ENCODE measurements at regions not wholly inside any gene's neighbourhood (a gene's known extent, or its start where the extent isn't known, plus 50 kb on each side); places are given as distances from the start of the nearest gene placed in this dataset.

DNA sequence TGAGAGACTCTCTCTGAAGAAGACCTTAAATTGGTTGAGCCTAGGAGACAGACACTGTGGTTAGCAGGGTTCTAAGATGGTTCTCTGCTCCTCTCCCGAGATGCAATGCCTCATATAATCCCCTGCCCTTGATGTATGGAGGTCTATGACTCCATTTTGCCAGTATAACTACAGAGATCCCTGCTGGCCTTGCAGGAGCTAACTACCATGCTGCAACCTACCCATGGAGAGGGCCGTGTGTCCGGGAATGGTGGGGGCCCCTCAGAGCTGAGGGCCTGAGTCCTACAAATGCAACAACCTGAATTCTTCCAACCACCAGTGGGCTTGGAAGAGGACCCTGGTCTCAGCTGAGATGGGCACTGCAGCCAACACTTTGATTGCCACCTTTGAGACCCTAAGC lies 388.0 kb downstream of the SETD4 start:
- no peak for DNase-seq (ENCODE audit: low read depth in 3 of 3, low spot score in 2 of 3)

DNA sequence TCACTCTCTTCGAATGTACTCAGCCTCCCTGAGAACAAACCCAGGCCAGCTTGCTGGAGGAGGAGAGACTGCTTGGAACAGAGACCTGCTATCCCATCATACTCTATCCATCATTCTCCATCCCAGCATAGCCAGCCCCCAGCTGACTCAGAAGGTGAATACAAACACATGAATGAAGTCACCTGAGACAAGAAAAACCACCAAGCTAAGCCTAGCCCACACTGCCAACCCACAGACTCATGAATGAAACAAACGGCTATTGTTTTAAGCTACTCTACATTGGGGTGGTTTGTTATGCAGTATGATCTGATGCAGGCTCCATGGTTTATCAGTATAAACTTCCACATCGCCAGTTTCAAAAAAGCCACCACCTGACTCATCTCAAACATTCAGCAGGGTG lies 395.6 kb downstream of the SETD4 start:
- no peak for DNase-seq (ENCODE audit: low read depth in 3 of 3, low spot score in 2 of 3)

DNA sequence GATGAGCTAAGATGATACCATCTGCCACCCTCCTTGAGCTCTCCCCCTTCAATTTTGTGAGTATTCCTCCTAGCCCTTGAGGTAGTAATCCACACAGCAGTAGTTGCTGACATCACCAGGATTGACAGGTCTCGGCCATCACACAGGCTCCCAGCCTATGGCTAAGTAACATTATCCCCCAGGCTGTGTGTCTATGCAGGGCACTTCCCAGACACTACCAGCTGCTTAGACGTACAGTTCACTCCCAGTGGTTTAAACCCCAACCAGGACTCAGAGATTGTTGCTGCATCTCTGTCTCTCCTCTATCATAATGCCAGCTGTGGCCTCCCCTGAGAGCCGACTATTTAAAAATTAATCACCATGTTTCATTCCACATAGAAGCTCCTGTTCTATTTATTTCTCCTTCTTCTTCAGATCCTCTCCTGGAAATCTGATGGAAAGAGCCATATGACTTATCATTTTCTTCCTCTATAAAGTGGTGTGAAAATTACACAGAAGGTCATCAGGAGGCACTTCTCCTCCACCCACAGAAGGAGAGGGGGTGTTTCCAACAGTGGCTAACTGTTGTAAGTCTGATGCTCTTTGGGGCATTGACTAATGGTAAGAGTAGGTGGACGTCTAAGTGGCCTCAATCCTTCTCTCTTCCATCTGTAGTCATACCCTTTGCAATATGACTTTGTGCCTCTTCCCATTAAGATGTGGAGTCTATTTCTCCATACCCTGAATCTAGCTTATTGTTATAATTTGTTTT lies 396.3 kb downstream of the SETD4 start:
- no peak for DNase-seq (ENCODE audit: low read depth in 3 of 3, low spot score in 2 of 3)

- DNase-seq (ENCODE audit: low read depth in 3 of 3, low spot score in 2 of 3): no peak
Measured at GRCh38 chr21:35658242-35658641, 402.1 kb downstream of the SETD4 start.

GRCh38 chr21:35652872-35653271 lies 407.5 kb downstream of the SETD4 start:
- no peak for DNase-seq (ENCODE audit: low read depth in 3 of 3, low spot score in 2 of 3)

DNA sequence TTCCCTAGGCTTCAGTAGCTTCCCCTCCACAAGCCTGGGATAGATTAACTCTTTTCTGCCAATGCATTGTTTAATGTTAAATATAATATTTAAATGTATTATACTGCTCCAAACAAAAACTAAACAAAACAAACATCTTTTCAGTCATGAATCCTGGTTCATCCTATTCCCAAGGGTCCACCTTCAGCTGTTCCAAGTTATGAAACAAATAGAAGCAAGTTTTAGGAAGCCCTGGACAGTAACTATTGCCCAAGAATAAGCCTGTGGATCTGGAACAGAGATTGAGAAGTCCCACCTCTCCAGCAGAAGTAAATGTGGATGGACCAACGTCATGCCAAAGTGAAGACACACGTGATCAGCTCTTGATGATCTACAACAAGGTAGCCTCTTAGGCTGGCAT lies 408.1 kb downstream of the SETD4 start:
- DNase-seq (ENCODE audit: low read depth in 3 of 3, low spot score in 2 of 3): no peak

GRCh38 chr21:35651196-35651595 lies 409.1 kb downstream of the SETD4 start:
- no peak for DNase-seq (ENCODE audit: low read depth in 3 of 3, low spot score in 2 of 3)

DNA sequence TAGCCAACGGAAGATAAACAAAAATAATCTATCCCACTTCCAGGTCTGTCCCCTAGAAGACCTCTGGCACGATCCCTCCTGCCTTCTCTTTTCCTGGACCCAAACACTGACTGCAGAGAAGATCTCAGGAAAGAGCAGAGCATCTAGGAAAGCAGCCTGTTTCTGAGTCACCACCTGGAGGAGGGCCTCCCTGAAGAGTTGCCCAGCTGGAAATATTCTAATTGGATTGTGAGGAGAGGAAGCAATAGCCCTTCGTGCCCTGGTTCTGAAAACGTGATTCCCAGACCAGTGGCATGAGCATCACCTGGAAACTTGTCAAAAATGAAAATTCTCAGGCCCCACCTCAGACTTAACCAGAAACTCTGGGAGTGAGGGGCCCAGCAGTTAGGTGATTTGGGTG lies 411.1 kb downstream of the SETD4 start:
- no peak for DNase-seq (ENCODE audit: low read depth in 3 of 3, low spot score in 2 of 3)

DNA sequence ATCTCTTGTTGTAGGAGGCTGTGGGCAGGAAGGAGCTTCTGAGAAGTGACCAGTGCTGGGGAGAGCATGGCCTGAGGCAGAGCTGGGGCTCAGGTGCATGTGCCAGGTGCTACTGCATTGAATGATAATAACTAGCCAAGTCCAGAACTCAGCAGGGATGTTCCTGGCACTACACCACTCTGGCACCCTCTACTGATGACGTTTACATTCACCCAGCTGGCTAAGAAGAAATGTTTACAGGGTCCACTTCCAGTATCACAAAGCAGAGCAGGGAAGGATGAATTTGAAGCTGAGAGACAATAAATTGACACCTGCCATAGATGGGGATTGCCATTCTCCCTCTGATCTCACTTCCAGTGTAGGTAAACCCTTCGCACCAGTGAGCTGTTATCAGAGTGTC lies 411.8 kb downstream of the SETD4 start:
- no peak for DNase-seq (ENCODE audit: low read depth in 3 of 3, low spot score in 2 of 3)

GRCh38 chr21:35646606-35647005 lies 413.7 kb downstream of the SETD4 start:
- DNase-seq (ENCODE audit: low read depth in 3 of 3, low spot score in 2 of 3): no peak

- no peak for DNase-seq (ENCODE audit: low read depth in 3 of 3, low spot score in 2 of 3)
Measured at GRCh38 chr21:35645991-35646390, 414.3 kb downstream of the SETD4 start.

DNA sequence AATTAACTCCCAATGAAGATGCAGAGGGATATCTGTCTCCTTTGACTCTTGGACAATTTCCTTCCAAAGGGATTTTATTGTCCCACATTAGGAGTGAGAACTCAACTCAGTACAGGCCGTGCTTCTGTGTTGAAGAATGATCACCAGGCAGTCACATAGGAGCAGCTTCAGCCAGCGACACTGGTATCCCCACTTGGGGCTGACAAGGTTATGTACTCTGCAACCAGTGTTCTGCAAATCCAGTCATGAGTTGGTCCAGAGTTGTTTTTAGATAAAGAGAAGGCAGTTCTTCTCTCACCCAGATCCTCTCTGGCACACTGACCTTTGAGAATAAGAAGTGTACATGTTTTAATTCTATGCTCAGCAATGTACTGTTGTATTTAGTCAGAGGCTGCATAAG lies 415.8 kb downstream of the SETD4 start:
- DNase-seq (ENCODE audit: low read depth in 3 of 3, low spot score in 2 of 3): no peak

DNA sequence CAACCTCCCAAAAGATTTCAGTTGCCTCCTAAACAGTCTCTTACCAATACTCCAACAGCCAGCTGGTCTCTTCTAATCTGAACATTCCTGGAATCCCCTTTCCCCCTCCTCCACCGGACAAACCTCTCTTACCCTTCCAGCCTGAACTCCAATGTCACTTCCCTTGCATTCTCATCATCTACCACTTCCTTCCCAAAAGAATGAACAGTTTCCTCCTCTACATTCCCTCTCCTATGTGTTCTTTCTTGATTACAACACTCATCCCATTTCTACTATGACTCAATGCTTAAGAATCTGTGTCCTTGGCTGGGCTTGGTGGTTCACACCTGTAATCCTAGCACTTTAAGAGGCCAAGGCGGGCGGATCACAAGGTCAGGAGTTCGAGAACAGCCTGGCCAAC lies 417.1 kb downstream of the SETD4 start:
- DNase-seq (ENCODE audit: low read depth in 3 of 3, low spot score in 2 of 3): no peak

- no peak for DNase-seq (ENCODE audit: low read depth in 3 of 3, low spot score in 2 of 3)
Measured at GRCh38 chr21:35641271-35642016, 418.9 kb downstream of the SETD4 start.

DNA sequence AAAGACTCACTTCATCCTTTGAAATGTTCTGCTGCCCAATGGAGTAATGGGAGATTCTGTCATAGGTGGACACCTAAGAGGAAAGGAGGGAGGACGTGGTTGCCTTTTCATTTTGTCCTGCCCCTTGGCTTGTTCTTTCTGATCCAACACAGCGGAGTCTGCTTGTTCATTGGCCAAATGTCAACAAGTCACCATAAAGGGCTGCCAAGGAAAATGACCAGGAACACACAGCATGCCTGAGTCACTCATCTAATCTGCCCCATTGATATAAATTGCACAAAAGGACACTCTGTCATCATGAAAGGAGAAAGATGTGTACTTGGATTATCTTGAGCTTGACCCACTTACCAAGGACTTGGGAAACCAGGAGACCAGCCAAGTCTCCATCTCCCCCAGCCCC lies 422.9 kb downstream of the SETD4 start:
- no peak for DNase-seq (ENCODE audit: low read depth in 3 of 3, low spot score in 2 of 3)

GRCh38 chr21:35635994-35636393 lies 424.3 kb downstream of the SETD4 start:
- DNase-seq (ENCODE audit: low read depth in 3 of 3, low spot score in 2 of 3): no peak

DNA sequence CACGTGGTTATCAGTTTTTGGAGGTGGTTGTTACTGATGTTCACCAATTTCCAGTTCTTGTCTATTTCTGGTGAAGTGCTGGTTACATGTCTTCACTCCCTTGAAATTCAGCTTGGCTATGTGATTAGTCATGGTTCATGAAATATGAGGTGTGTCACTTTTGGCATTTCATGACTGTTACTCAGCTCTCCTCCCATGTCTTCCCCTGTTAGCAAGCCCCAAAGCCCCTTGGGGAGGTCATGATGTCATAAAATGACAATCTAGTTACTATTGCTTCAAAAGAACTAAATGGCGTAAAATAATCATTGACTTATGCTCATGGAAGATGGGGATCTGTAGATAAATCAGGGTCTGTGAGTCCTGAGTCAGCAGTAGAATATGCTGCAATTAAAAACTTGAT lies 425.1 kb downstream of the SETD4 start:
- no peak for DNase-seq (ENCODE audit: low read depth in 3 of 3, low spot score in 2 of 3)

- DNase-seq (ENCODE audit: low read depth in 3 of 3, low spot score in 2 of 3): no peak
Measured at GRCh38 chr21:35633501-35633900, 426.8 kb downstream of the SETD4 start.

GRCh38 chr21:35632711-35633110 lies 427.6 kb downstream of the SETD4 start:
- DNase-seq (ENCODE audit: low read depth in 3 of 3, low spot score in 2 of 3): no peak

GRCh38 chr21:35628316-35628715 lies 432.0 kb downstream of the SETD4 start:
- DNase-seq (ENCODE audit: low read depth in 3 of 3, low spot score in 2 of 3): no peak

DNA sequence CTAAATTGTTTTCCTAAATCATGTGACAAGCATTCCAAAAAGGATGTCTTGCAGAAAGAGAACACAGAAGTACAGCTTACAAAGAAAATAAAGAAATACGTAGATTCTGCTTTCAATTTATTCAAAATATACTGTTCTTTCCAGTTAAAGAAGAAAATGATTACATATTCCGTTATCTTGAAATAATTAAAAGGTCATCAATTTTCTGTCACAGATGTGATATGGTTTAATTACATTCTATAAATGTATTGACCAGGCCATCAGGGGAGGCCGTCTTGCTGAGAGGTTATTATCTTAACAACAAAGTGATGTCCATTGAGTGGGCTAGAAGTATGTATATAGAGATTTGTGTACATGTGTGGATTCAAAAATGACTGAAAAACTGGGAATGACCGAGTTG lies 432.9 kb downstream of the SETD4 start:
- no peak for DNase-seq (ENCODE audit: low read depth in 3 of 3, low spot score in 2 of 3)

DNA sequence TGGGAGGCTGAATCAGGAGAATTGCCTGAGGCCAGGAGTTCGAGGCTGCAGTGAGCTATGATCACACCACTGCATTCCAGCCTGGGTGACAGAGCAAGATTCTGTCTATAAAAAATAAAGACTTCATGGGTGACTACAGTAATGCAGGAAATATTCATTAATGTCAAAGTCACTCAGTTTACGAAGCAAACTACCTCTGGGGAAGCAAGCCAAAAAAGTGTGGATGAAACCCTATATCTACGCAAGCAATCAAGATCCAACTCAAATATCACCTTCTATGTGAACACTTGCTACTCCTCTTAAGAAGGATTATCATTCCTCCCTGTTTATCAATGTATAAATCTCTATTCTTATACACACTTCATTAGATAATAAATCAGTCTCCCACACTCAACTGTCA lies 434.8 kb downstream of the SETD4 start:
- DNase-seq (ENCODE audit: low read depth in 3 of 3, low spot score in 2 of 3): no peak

All from right renal cortex interstitium (tissue), 3 donors.